ENCODE measurements at regions not wholly inside any gene's neighbourhood (a gene's known extent, or its start where the extent isn't known, plus 50 kb on each side); places are given as distances from the start of the nearest gene placed in this dataset.

DNA sequence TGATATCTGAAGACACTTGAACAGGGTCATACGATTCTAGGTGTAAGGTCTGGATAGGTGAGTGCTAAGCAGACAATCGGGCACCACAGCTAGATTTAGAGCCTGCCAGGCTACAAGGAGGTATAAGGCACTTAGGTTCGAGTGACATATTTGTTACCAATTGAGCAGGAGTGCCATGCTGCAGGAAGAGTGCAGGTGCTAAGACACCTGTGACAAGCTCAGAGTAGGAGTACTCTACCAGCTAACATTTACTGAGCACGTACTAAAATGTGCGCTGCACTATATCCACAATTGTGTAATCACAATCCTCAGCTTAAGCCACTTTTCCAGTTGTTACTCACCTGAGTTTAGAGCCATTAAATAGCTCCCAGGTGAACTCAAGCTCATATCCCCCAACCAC, 227.8 kb upstream of the MOCS1 start:
- TF ChIP-seq, protein P1, sequence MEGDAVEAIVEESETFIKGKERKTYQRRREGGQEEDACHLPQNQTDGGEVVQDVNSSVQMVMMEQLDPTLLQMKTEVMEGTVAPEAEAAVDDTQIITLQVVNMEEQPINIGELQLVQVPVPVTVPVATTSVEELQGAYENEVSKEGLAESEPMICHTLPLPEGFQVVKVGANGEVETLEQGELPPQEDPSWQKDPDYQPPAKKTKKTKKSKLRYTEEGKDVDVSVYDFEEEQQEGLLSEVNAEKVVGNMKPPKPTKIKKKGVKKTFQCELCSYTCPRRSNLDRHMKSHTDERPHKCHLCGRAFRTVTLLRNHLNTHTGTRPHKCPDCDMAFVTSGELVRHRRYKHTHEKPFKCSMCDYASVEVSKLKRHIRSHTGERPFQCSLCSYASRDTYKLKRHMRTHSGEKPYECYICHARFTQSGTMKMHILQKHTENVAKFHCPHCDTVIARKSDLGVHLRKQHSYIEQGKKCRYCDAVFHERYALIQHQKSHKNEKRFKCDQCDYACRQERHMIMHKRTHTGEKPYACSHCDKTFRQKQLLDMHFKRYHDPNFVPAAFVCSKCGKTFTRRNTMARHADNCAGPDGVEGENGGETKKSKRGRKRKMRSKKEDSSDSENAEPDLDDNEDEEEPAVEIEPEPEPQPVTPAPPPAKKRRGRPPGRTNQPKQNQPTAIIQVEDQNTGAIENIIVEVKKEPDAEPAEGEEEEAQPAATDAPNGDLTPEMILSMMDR (optimal IDR thresholded peaks at IDR 0.05 in 1 of 3, IDR thresholded peaks at IDR 0.05 in 1 of 3, conservative IDR thresholded peaks at IDR 0.05 in 1 of 3; ENCODE audit: extremely low read depth in 1 of 3, insufficient read depth in 2 of 3, low read length in 3 of 3): no peak
- no peak for TF ChIP-seq EZH2 (IDR thresholded peaks at IDR 0.05; ENCODE audit: low read length)

Data from keratinocyte (primary cell).